AG04449 (cell line): ENCODE measurements at regions not wholly inside any gene's neighbourhood (a gene's known extent, or its start where the extent isn't known, plus 50 kb on each side); places are given as distances from the start of the nearest gene placed in this dataset.
"Not testable (repeated sequence)": the region's sequence is repeated elsewhere in the genome, so short reads cannot be mapped to it uniquely, and the experiment has no call there.

Source experiments
- CTCF ChIA-PET: fragments of 350-600 bp; formaldehyde crosslinking; extraction: SDS; loops from one replicate; lab custom pipeline; 2021; ENCODE audit warnings: antibody characterized with exemption; lab: Yijun Ruan, JAX
- POLR2A ChIA-PET: fragments of 400-600, 350-600 bp; formaldehyde crosslinking; extraction: SDS; loops from one replicate; lab custom pipeline; 2020; ENCODE audit warnings: antibody characterized with exemption, inconsistent platforms; lab: Yijun Ruan, JAX
- DNase-seq: peaks from one replicate; pipeline ENCODE4 v3.0.0-alpha.2; 2010; ENCODE audit warnings: low read depth, low spot score
- H3K4me3 ChIP-seq: 2 replicates; pipeline ENCODE4 v1.5.1; 2011; ENCODE audit warnings: low read depth, mild to moderate bottlenecking, control low read depth, low read length
- CTCF ChIP-seq: IDR thresholded peaks from one replicate; pipeline ENCODE4 v1.5.1; 2011; ENCODE audit warnings: mild to moderate bottlenecking, moderate library complexity, low read length, control low read depth, inconsistent platforms; ENCODE audit not compliant: insufficient read depth; ENCODE audit errors: missing control alignments

GRCh38 chr12:43226151-43226550, 325.9 kb downstream of the ADAMTS20 start:
- ChIA-PET POLR2A (no interaction called here), CTCF (no interaction called here)
- no peak overlapping the region for H3K4me3 ChIP-seq
- TF ChIP-seq CTCF: no peak
- DNase-seq: no peak

- CTCF ChIA-PET, DNase-seq, POLR2A ChIA-PET: not testable (repeated sequence)
Measured at GRCh38 chr12:43224190-43224805, 327.7 kb downstream of the ADAMTS20 start.

GRCh38 chr12:43222796-43223195, 329.2 kb downstream of the ADAMTS20 start:
- H3K4me3 ChIP-seq: no peak overlapping the region
- ChIA-PET POLR2A (no interaction called here), CTCF (no interaction called here)
- DNase-seq: no peak
- no peak for TF ChIP-seq CTCF

More at GRCh38 chr12:43224190-43224805, 327.7 kb downstream of the ADAMTS20 start:
- not testable (repeated sequence) for H3K4me3 ChIP-seq

- no peak for DNase-seq
- ChIA-PET CTCF (interaction anchor here (1.6 kb wide), 1 partner anchor 10 kb away, joined by 5 read pairs; no protein-coding TSS in a partner anchor), POLR2A (no interaction called here)
- no peak for TF ChIP-seq CTCF
- H3K4me3 ChIP-seq: no peak overlapping the region
Measured at GRCh38 chr12:43221216-43221615, 330.8 kb downstream of the ADAMTS20 start.

- POLR2A ChIA-PET: no interaction called here
- no peak overlapping the region for H3K4me3 ChIP-seq
- CTCF ChIA-PET: no interaction called here
- TF ChIP-seq CTCF: no peak
- no peak for DNase-seq
Measured at GRCh38 chr12:43216490-43216889, 335.5 kb downstream of the ADAMTS20 start.

- ChIA-PET POLR2A (no interaction called here), CTCF (no interaction called here)
- no peak overlapping the region for H3K4me3 ChIP-seq
- TF ChIP-seq CTCF: no peak
- DNase-seq: no peak
Measured at GRCh38 chr12:43214166-43214565, 337.8 kb downstream of the ADAMTS20 start.

- TF ChIP-seq CTCF: no peak
- ChIA-PET CTCF (interaction anchor here (1.1 to 1.3 kb wide), 2 partner anchors 8 to 22 kb away, joined by 3 read pairs; no protein-coding TSS in a partner anchor), POLR2A (no interaction called here)
- H3K4me3 ChIP-seq: no peak overlapping the region
- no peak for DNase-seq
Measured at GRCh38 chr12:43213608-43214007, 338.4 kb downstream of the ADAMTS20 start.
